HL-60 (cell line): ENCODE measurements at regions not wholly inside any gene's neighbourhood (a gene's known extent, or its start where the extent isn't known, plus 50 kb on each side); places are given as distances from the start of the nearest gene placed in this dataset.

ENCODE experiments used
- CTCF ChIP-seq: IDR thresholded peaks from one replicate; pipeline ENCODE4 v1.5.1; 2011; ENCODE audit warnings: low read length, control low read depth, inconsistent platforms; ENCODE audit not compliant: insufficient read depth
- GABPA ChIP-seq: IDR thresholded peaks from 2 replicates; pipeline ENCODE4 v1.6.1; 2012; ENCODE audit warnings: low read depth

GRCh38 chr2:8101614-8102277 is 580.1 kb upstream of the ID2 start:
- TF ChIP-seq CTCF = no peak
- TF ChIP-seq GABPA = no peak
